ENCODE measurements at regions not wholly inside any gene's neighbourhood (a gene's known extent, or its start where the extent isn't known, plus 50 kb on each side); places are given as distances from the start of the nearest gene placed in this dataset.

GRCh38 chr3:11720917-11721411 lies 77.2 kb upstream of the VGLL4 start:
- Histone ChIP-seq H3K4me1 (peaks cover 33% of the 10 kb centered on the region), H3K27ac (peak overlapping the region; percentile 98), H3K36me3 (no peaks in the 10 kb centered on the region), H3K4me3 (peak overlapping the region; percentile 81), H3K9me3 (no peaks in the 10 kb centered on the region), H3K27me3 (no peaks in the 10 kb centered on the region)
- DNase-seq (ENCODE audit: low spot score in 2 of 2), result no peak
- WGBS, result 32% methylated on average over 8 of the region's 8 CpGs
- TF ChIP-seq POLR2AphosphoS5 (IDR thresholded peaks at IDR 0.05), result no peak
- no peak for TF ChIP-seq EP300 (IDR thresholded peaks at IDR 0.05)
- no peak for TF ChIP-seq POLR2A (IDR thresholded peaks at IDR 0.05)
- TF ChIP-seq CTCF (IDR thresholded peaks at IDR 0.05), result no peak

- Histone ChIP-seq H3K4me3 (peak overlapping the region; percentile 81), H3K36me3 (no peaks in the 10 kb centered on the region)
- peak; percentile 84 to 91 for DNase-seq (ENCODE audit: low spot score in 2 of 2)
Measured at GRCh38 chr3:11720304-11720898, 76.7 kb upstream of the VGLL4 start.

GRCh38 chr3:11719406-11720303 lies 75.9 kb upstream of the VGLL4 start:
- no peaks in the 10 kb centered on the region for H3K36me3 ChIP-seq
- H3K27me3 ChIP-seq, result no peaks in the 10 kb centered on the region
- 0% methylated on average over 13 of the region's 121 CpGs for WGBS
- peaks cover 34% of the 10 kb centered on the region for H3K4me1 ChIP-seq
- peak overlapping the region; percentile 98 for H3K27ac ChIP-seq
- DNase-seq (ENCODE audit: low spot score in 2 of 2), result peak; percentile 87 to 89
- H3K4me3 ChIP-seq, result peak overlapping the region; percentile 81
- no peak for TF ChIP-seq POLR2A (IDR thresholded peaks at IDR 0.05)
- no peak for TF ChIP-seq EP300 (IDR thresholded peaks at IDR 0.05)
- TF ChIP-seq POLR2AphosphoS5 (IDR thresholded peaks at IDR 0.05), result peak in 2 of 3 donors; percentile 31 to 59
- no peaks in the 10 kb centered on the region for H3K9me3 ChIP-seq

More at GRCh38 chr3:11720304-11720898, 76.7 kb upstream of the VGLL4 start:
- peaks cover 34% of the 10 kb centered on the region for H3K4me1 ChIP-seq
- peak overlapping the region; percentile 98 for H3K27ac ChIP-seq
- TF ChIP-seq EP300 (IDR thresholded peaks at IDR 0.05) (no peak), CTCF (IDR thresholded peaks at IDR 0.05) (no peak), POLR2AphosphoS5 (IDR thresholded peaks at IDR 0.05) (peak in 2 of 3 donors; percentile 18 to 57), POLR2A (IDR thresholded peaks at IDR 0.05) (peak in 1 of 2 donors; percentile 43)
- H3K9me3 ChIP-seq, result no peaks in the 10 kb centered on the region
- WGBS, result 0% methylated on average over 21 of the region's 51 CpGs
- H3K27me3 ChIP-seq, result no peaks in the 10 kb centered on the region

- Histone ChIP-seq H3K27me3 (no peaks in the 10 kb centered on the region), H3K4me1 (peaks cover 36% of the 10 kb centered on the region), H3K4me3 (peak overlapping the region; percentile 81), H3K36me3 (no peaks in the 10 kb centered on the region), H3K27ac (peak overlapping the region; percentile 98), H3K9me3 (no peaks in the 10 kb centered on the region)
- DNase-seq (ENCODE audit: low spot score in 2 of 2), result peak; percentile 81 to 88
- 0% methylated on average over 23 of the region's 44 CpGs for whole genome bisulfite sequencing
- TF ChIP-seq EP300 (IDR thresholded peaks at IDR 0.05) (no peak), POLR2A (IDR thresholded peaks at IDR 0.05) (no peak), POLR2AphosphoS5 (IDR thresholded peaks at IDR 0.05) (no peak), CTCF (IDR thresholded peaks at IDR 0.05) (no peak)
Measured at GRCh38 chr3:11718637-11719405, 75.1 kb upstream of the VGLL4 start.

GRCh38 chr3:11717768-11718636 lies 74.3 kb upstream of the VGLL4 start:
- H3K36me3 ChIP-seq, result no peaks in the 10 kb centered on the region
- 5% methylated on average over 9 of the region's 9 CpGs for WGBS

More at GRCh38 chr3:11717768-11718636, 74.3 kb upstream of the VGLL4 start:
- TF ChIP-seq CTCF (IDR thresholded peaks at IDR 0.05), result no peak
- TF ChIP-seq EP300 (IDR thresholded peaks at IDR 0.05), result no peak
- no peak for TF ChIP-seq POLR2A (IDR thresholded peaks at IDR 0.05)
- TF ChIP-seq POLR2AphosphoS5 (IDR thresholded peaks at IDR 0.05), result no peak
- Histone ChIP-seq H3K27me3 (no peaks in the 10 kb centered on the region), H3K27ac (peak overlapping the region; percentile 98), H3K9me3 (no peaks in the 10 kb centered on the region), H3K4me3 (peak overlapping the region; percentile 81), H3K4me1 (peaks cover 45% of the 10 kb centered on the region)
- DNase-seq (ENCODE audit: low spot score in 2 of 2), result no peak
